SU-DHL-6 (cell line): ENCODE measurements at regions not wholly inside any gene's neighbourhood (a gene's known extent, or its start where the extent isn't known, plus 50 kb on each side); places are given as distances from the start of the nearest gene placed in this dataset.

Experiments used
- CTCF ChIP-seq: fragments of 200-600 bp; sonication (generic); IDR thresholded peaks from one replicate; pipeline ENCODE4 v1.5.1; 2017; ENCODE audit warnings: antibody characterized with exemption, mild to moderate bottlenecking, low read length, moderate library complexity; ENCODE audit not compliant: insufficient read depth, poor library complexity, severe bottlenecking
- EZH2phosphoT487 ChIP-seq: fragments of 200-600 bp; sonication (generic), shearing (Covaris generic); conservative IDR thresholded peaks from 2 replicates; pipeline ENCODE4 v1.6.1; 2018; ENCODE audit warnings: mild to moderate bottlenecking, antibody characterized with exemption, low read length, moderate library complexity, mixed read lengths

DNA sequence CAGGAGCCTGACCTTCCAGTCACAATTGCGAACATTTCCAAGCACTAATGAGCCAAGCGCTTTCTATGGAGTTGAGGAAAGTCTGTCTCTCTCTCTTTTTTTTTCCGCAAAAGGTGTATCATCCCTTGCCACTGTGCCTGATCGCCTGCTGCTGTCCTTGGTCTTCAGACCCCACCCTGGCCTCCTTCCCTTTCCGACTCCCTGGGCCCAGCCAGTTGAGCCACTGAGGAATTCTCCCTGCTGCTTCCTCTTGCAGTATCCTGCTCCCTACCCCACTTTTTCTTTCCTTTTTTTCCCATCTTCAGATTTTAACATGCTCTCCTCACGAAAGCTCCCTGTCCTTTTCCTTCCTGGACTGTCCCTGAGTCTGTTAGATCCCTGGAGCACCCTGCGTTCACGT lies 396.5 kb upstream of the C2CD4B start:
- TF ChIP-seq CTCF (no peak), EZH2phosphoT487 (no peak)
